ENCODE measurements at regions not wholly inside any gene's neighbourhood (a gene's known extent, or its start where the extent isn't known, plus 50 kb on each side); places are given as distances from the start of the nearest gene placed in this dataset.
"Not testable (repeated sequence)": the region's sequence is repeated elsewhere in the genome, so short reads cannot be mapped to it uniquely, and the experiment has no call there.

DNA sequence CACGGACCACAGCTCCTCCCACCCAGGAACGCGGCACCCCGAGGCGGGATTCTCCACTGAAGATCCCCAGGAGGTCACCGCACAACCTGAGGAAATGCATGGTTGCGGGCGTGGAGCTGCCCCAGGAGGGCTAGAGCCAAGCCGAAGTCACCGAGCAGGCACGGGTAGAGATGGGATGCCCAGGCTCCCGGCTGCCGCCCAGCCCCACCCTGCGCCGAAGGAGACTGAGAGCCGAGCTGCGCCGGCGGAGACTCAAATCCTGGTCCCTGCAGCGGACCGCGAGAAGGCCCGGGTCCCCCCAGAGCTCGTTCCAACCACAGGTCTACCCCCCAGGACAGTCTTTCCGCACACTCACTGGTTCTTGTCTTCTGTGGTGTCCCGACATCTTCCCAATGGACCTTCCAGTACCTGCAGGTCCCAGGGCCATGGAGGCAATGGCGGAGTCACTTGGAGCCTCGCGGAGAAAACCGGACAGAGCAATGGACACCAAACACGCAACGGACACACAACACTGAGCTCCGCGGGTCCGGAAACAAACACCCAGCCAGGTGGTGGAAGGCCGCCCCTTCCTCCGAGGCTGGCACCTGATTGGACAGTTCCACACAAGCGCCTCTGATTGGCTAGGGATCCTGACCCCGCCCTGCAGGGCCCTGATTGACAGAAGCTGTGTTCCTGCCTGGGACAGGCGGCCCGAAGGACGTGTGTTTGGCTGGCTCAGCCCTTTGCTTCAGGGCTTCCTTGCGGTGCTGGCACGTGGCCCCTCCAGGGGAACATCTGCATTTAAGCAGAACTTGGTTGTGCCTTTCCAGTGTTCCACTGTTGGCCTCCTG, 331.9 kb upstream of the NUPR2 start:
- Histone ChIP-seq H3K27ac (ENCODE audit: low read length) (no peak overlapping the region), H3F3A (ENCODE audit: insufficient read depth, low read length) (no peaks in the 10 kb centered on the region), H3K36me3 (replicated peaks; ENCODE audit: insufficient read depth, low read length) (no peaks in the 10 kb centered on the region), H3K4me2 (ENCODE audit: low read depth, low read length) (no peak overlapping the region), H2AFZ (ENCODE audit: low read length) (no peak overlapping the region), H3K9me3 (replicated peaks; ENCODE audit: insufficient read depth, low read length) (no peaks in the 10 kb centered on the region; the same call in 1 of the 2 replicates), H3K9me2 (replicated peaks; ENCODE audit: insufficient read depth, low read length) (no peaks in the 10 kb centered on the region), H3K9ac (ENCODE audit: low read length) (no peak overlapping the region), H4K20me1 (ENCODE audit: insufficient read depth, low read length) (no peaks in the 10 kb centered on the region), H3K79me2 (ENCODE audit: low read length) (no peaks in the 10 kb centered on the region), H3K4me1 (ENCODE audit: low read length) (no peaks in the 10 kb centered on the region), H3K4me3 (ENCODE audit: low read length) (no peak overlapping the region), H3K27me3 (replicated peaks; ENCODE audit: insufficient read depth, low read length) (no peaks in the 10 kb centered on the region)
- DNase-seq: no peak
- TF ChIP-seq, protein P1, sequence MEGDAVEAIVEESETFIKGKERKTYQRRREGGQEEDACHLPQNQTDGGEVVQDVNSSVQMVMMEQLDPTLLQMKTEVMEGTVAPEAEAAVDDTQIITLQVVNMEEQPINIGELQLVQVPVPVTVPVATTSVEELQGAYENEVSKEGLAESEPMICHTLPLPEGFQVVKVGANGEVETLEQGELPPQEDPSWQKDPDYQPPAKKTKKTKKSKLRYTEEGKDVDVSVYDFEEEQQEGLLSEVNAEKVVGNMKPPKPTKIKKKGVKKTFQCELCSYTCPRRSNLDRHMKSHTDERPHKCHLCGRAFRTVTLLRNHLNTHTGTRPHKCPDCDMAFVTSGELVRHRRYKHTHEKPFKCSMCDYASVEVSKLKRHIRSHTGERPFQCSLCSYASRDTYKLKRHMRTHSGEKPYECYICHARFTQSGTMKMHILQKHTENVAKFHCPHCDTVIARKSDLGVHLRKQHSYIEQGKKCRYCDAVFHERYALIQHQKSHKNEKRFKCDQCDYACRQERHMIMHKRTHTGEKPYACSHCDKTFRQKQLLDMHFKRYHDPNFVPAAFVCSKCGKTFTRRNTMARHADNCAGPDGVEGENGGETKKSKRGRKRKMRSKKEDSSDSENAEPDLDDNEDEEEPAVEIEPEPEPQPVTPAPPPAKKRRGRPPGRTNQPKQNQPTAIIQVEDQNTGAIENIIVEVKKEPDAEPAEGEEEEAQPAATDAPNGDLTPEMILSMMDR (IDR thresholded peaks at IDR 0.05; ENCODE audit: low read length): no peak
- no peak for TF ChIP-seq EZH2phosphoT487 (IDR thresholded peaks at IDR 0.05; ENCODE audit: low read length)
- TF ChIP-seq EZH2 (optimal IDR thresholded peaks at IDR 0.05; ENCODE audit: low read depth, low read length): no peak

DNA sequence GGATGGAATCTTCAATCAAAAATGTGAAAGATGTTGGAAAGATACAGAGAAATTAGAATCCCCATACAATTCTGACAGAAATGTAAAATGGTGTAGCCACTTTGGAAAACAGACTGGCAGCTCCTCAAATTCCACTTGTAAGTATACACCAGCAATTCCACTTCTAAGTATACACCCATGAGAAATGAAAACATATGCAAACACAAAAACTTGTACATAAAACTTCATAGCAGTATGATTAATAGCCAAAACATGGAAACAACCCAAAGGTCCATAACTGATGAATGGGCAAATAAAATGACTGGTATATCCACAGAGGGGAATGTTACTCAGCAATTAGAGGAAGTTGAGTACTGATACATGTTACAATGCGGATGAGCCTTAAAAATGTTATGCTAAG, 304.3 kb upstream of the NUPR2 start:
- not testable (repeated sequence) for H3K4me1 ChIP-seq (ENCODE audit: low read length); H3K9ac ChIP-seq (ENCODE audit: low read length); DNase-seq; H3K27ac ChIP-seq (ENCODE audit: low read length); H3K79me2 ChIP-seq (ENCODE audit: low read length); H3K4me2 ChIP-seq (ENCODE audit: low read depth, low read length); H3K9me2 ChIP-seq (replicated peaks; ENCODE audit: insufficient read depth, low read length); H3K4me3 ChIP-seq (ENCODE audit: low read length); H3K9me3 ChIP-seq (replicated peaks; ENCODE audit: insufficient read depth, low read length); H3F3A ChIP-seq (ENCODE audit: insufficient read depth, low read length); H4K20me1 ChIP-seq (ENCODE audit: insufficient read depth, low read length); H2AFZ ChIP-seq (ENCODE audit: low read length); H3K27me3 ChIP-seq (replicated peaks; ENCODE audit: insufficient read depth, low read length); H3K36me3 ChIP-seq (replicated peaks; ENCODE audit: insufficient read depth, low read length)

DNA sequence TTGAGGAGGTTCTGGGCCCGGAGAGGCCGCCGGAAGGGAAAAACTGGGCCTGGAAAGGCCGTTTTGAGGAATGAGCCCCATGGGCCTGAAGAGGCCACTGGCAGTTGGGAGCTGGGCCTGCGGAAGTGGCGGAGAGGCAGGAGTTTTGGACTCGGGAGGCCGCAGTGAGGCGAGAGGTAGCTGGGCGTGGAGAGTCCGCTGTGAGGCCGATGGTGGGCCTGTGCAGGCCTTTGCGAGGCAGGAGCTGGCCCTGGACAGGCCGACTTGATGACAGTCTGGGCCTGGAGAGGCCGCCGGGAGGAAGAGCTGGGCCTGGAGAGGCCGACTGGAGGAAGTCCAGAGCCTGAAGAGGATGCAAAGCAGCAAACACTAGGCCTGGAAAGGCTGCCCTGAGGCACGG, 259.0 kb upstream of the NUPR2 start:
- Histone ChIP-seq H4K20me1 (ENCODE audit: insufficient read depth, low read length) (no peaks in the 10 kb centered on the region), H3K4me3 (ENCODE audit: low read length) (no peak overlapping the region), H2AFZ (ENCODE audit: low read length) (no peak overlapping the region), H3K27me3 (replicated peaks; ENCODE audit: insufficient read depth, low read length) (no peaks in the 10 kb centered on the region), H3K9me3 (replicated peaks; ENCODE audit: insufficient read depth, low read length) (no peaks in the 10 kb centered on the region), H3K4me1 (ENCODE audit: low read length) (no peaks in the 10 kb centered on the region), H3F3A (ENCODE audit: insufficient read depth, low read length) (no peaks in the 10 kb centered on the region), H3K4me2 (ENCODE audit: low read depth, low read length) (no peak overlapping the region), H3K79me2 (ENCODE audit: low read length) (no peaks in the 10 kb centered on the region), H3K9ac (ENCODE audit: low read length) (no peak overlapping the region), H3K27ac (ENCODE audit: low read length) (no peak overlapping the region), H3K36me3 (replicated peaks; ENCODE audit: insufficient read depth, low read length) (no peaks in the 10 kb centered on the region), H3K9me2 (replicated peaks; ENCODE audit: insufficient read depth, low read length) (no peaks in the 10 kb centered on the region)
- DNase-seq: no peak
- TF ChIP-seq, protein P1 (IDR thresholded peaks at IDR 0.05; ENCODE audit: low read length): no peak
- TF ChIP-seq EZH2phosphoT487 (IDR thresholded peaks at IDR 0.05; ENCODE audit: low read length) (no peak), EZH2 (optimal IDR thresholded peaks at IDR 0.05; ENCODE audit: low read depth, low read length) (no peak)

DNA sequence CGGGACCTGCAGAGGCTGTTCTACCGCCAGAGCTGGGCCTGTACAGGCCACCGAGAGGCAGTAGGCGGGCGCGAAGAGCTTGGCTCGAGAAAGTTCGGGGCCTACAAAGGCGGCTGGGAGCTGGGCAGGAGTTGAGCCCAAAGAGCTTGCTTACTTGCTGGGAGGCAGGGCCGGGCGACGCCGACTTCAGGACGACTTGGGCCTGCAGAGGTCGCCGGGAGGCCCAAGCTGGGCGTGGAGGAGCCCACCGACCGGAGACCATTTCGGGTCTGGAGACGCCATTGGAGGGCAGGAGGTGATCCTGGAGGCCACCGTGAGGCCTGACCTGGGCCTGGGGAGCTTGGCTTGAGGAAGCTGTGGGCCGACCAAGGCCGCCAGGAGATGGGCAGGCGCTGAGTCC, 258.4 kb upstream of the NUPR2 start:
- not testable (repeated sequence) for H2AFZ ChIP-seq (ENCODE audit: low read length); H3K4me3 ChIP-seq (ENCODE audit: low read length); H3K9me3 ChIP-seq (replicated peaks; ENCODE audit: insufficient read depth, low read length); H3K27me3 ChIP-seq (replicated peaks; ENCODE audit: insufficient read depth, low read length); H3F3A ChIP-seq (ENCODE audit: insufficient read depth, low read length); H4K20me1 ChIP-seq (ENCODE audit: insufficient read depth, low read length); H3K27ac ChIP-seq (ENCODE audit: low read length); H3K4me2 ChIP-seq (ENCODE audit: low read depth, low read length); H3K9ac ChIP-seq (ENCODE audit: low read length); H3K79me2 ChIP-seq (ENCODE audit: low read length); H3K4me1 ChIP-seq (ENCODE audit: low read length); H3K36me3 ChIP-seq (replicated peaks; ENCODE audit: insufficient read depth, low read length); H3K9me2 ChIP-seq (replicated peaks; ENCODE audit: insufficient read depth, low read length); DNase-seq

DNA sequence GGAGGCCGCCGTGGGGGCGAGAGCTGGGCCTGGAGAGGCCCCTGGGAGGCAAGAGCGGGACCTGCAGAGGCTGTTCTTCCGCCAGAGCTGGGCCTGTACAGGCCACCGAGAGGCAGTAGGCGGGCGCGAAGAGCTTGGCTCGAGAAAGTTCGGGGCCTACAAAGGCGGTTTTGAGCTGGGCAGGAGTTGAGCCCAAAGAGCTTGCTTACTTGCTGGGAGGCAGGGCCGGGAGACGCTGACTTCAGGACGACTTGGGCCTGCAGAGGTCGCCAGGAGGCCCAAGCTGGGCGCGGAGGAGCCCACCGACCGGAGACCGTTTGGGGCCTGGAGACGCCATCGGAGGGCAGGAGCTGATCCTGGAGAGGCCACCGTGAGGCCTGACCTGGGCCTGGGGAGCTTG, 257.1 kb upstream of the NUPR2 start:
- H3K9me2 ChIP-seq (replicated peaks; ENCODE audit: insufficient read depth, low read length); H2AFZ ChIP-seq (ENCODE audit: low read length); H3F3A ChIP-seq (ENCODE audit: insufficient read depth, low read length); H3K9ac ChIP-seq (ENCODE audit: low read length); H3K36me3 ChIP-seq (replicated peaks; ENCODE audit: insufficient read depth, low read length); H3K4me3 ChIP-seq (ENCODE audit: low read length); H3K4me1 ChIP-seq (ENCODE audit: low read length); H4K20me1 ChIP-seq (ENCODE audit: insufficient read depth, low read length); H3K27ac ChIP-seq (ENCODE audit: low read length); H3K27me3 ChIP-seq (replicated peaks; ENCODE audit: insufficient read depth, low read length); H3K79me2 ChIP-seq (ENCODE audit: low read length); H3K4me2 ChIP-seq (ENCODE audit: low read depth, low read length); H3K9me3 ChIP-seq (replicated peaks; ENCODE audit: insufficient read depth, low read length): not testable (repeated sequence)
- DNase-seq: peak; percentile 36

DNA sequence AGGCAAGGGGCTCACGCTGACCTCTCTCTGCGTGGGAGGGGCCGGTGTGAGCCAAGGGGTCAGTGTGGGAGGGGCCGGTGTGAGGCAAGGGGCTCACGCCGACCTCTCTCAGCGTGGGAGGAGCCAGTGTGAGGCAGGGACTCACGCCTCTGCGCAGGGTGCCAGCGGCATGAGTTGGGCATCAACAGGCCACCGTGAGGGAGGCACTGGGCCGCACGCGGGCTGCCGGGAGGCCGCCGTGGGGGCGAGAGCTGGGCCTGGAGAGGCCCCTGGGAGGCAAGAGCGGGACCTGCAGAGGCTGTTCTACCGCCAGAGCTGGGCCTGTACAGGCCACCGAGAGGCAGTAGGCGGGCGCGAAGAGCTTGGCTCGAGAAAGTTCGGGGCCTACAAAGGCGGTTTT, 255.6 kb upstream of the NUPR2 start:
- not testable (repeated sequence) for H3K79me2 ChIP-seq (ENCODE audit: low read length); H3K4me1 ChIP-seq (ENCODE audit: low read length); H3F3A ChIP-seq (ENCODE audit: insufficient read depth, low read length); H3K9me2 ChIP-seq (replicated peaks; ENCODE audit: insufficient read depth, low read length); H3K27ac ChIP-seq (ENCODE audit: low read length); H3K4me3 ChIP-seq (ENCODE audit: low read length); DNase-seq; H3K4me2 ChIP-seq (ENCODE audit: low read depth, low read length); H3K9ac ChIP-seq (ENCODE audit: low read length); H4K20me1 ChIP-seq (ENCODE audit: insufficient read depth, low read length); H3K9me3 ChIP-seq (replicated peaks; ENCODE audit: insufficient read depth, low read length); H2AFZ ChIP-seq (ENCODE audit: low read length); H3K27me3 ChIP-seq (replicated peaks; ENCODE audit: insufficient read depth, low read length); H3K36me3 ChIP-seq (replicated peaks; ENCODE audit: insufficient read depth, low read length)

Data from MM.1S (cell line).